H1 (cell line): ENCODE measurements at regions not wholly inside any gene's neighbourhood (a gene's known extent, or its start where the extent isn't known, plus 50 kb on each side); places are given as distances from the start of the nearest gene placed in this dataset.

Experiments used
- JUND ChIP-seq: IDR thresholded peaks from 2 replicates; pipeline ENCODE4 v1.6.1; 2011; ENCODE audit warnings: mild to moderate bottlenecking, improper control_type of control experiment, low read length
- SP1 ChIP-seq: IDR thresholded peaks from 2 replicates; pipeline ENCODE4 v1.6.1; 2011; ENCODE audit warnings: low read depth, low read length
- TBP ChIP-seq: IDR thresholded peaks from 2 replicates; pipeline ENCODE4 v1.6.1; 2011; ENCODE audit warnings: low read depth, low read length, improper control_type of control experiment
- TF ChIP-seq, protein P1 (sequence below): IDR thresholded peaks from 2 replicates; pipeline ENCODE4 v1.6.1; 2011; ENCODE audit warnings: low read length, improper control_type of control experiment

DNA sequence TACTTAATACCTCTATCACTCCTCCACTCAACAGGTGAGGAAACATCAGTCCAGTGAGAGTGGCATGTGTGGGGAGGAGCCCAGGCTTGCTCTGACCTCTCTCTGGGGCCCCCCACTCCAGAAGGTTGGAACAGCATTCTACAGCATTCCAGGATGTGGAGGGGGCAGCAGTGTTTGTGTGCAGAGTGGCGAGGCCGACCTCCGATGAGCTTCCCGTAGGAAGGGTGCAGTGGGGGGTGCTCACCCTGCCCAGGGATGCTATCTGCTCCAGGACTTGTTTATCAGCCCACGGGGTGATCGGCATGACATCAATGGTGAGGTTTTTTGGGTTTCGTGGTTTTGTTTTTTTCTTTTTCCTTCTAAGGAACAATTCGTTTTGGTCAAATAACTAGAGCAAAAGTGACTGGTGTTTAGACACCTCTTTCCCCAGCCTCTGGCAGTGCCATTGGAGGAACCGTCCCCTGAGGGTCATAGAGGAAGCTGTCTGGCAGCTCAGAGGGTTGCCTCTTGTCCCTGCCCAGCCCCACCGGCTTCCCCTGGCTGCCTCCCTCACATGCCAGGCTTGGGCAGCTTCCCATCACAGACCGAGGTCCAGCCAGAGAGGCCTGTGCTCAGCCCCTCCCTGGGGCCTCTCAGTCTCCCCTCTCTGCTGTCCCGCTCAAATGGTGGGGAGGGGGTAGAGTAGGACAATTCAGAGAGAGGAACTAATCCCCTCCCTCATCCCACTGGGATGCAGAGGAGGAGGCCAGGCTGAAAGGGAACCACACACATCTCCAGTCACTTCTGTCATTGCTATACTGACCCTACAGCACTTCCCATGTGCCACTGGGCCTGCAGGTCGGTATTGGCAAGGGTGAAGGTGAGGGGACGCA, 96.5 kb downstream of the ZFP36L2 start (continued):
- no peak for TF ChIP-seq TBP
- TF ChIP-seq JUND: no peak
- TF ChIP-seq, protein P1, sequence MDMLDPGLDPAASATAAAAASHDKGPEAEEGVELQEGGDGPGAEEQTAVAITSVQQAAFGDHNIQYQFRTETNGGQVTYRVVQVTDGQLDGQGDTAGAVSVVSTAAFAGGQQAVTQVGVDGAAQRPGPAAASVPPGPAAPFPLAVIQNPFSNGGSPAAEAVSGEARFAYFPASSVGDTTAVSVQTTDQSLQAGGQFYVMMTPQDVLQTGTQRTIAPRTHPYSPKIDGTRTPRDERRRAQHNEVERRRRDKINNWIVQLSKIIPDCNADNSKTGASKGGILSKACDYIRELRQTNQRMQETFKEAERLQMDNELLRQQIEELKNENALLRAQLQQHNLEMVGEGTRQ: no peak
- TF ChIP-seq SP1: no peak
